SH-SY5Y (cell line): ENCODE measurements at regions not wholly inside any gene's neighbourhood (a gene's known extent, or its start where the extent isn't known, plus 50 kb on each side); places are given as distances from the start of the nearest gene placed in this dataset.

Experiments
- GATA2 ChIP-seq: IDR thresholded peaks from 2 replicates; pipeline ENCODE4 v1.6.1; 2011; ENCODE audit warnings: mild to moderate bottlenecking, low read depth, low read length
- GATA3 ChIP-seq: IDR thresholded peaks from 2 replicates; pipeline ENCODE4 v1.6.1; 2011; ENCODE audit warnings: low read depth, mild to moderate bottlenecking, low read length, moderate library complexity

- TF ChIP-seq GATA2 = no peak
- no peak for TF ChIP-seq GATA3
Measured at GRCh38 chr6:71171497-71172070, 117.0 kb upstream of the OGFRL1 start.
